Nephron (organoid): ENCODE measurements at regions not wholly inside any gene's neighbourhood (a gene's known extent, or its start where the extent isn't known, plus 50 kb on each side); places are given as distances from the start of the nearest gene placed in this dataset.
A peak's percentile ranks its signal among the peaks of the same experiment; 100 is the strongest.

Experiments used
- H3K27ac Mint-ChIP-seq, 3 experiments: 2 replicates each; pipeline ENCODE4 v1.8.0; 2020; ENCODE audit warnings: mixed read lengths in 3 of 3, mild to moderate bottlenecking in 2 of 3, moderate library complexity in 1 of 3
- H3K27me3 Mint-ChIP-seq: 2 replicates; pipeline ENCODE4 v1.8.0; 2021; ENCODE audit warnings: low read depth, mild to moderate bottlenecking, moderate library complexity, mixed read lengths
- H3K36me3 Mint-ChIP-seq: 2 replicates; pipeline ENCODE4 v1.8.0; 2020; ENCODE audit warnings: low read depth, mixed read lengths
- H3K4me1 Mint-ChIP-seq: 2 replicates; pipeline ENCODE4 v1.8.0; 2020; ENCODE audit warnings: mixed read lengths
- H3K4me3 Mint-ChIP-seq, 3 experiments: 2 replicates each; pipeline ENCODE4 v1.8.0; 2020; ENCODE audit warnings: mild to moderate bottlenecking in 3 of 3, mixed read lengths in 3 of 3, moderate library complexity in 2 of 3
- H3K9me3 Mint-ChIP-seq: 2 replicates; pipeline ENCODE4 v1.8.0; 2020; ENCODE audit warnings: mixed read lengths
- TF ChIP-seq, protein P1 (sequence below), 3 experiments: fragments of 200-600 bp; sonication (generic); IDR thresholded peaks; one replicate each; pipeline ENCODE4 v1.5.0; 2021; ENCODE audit warnings: antibody characterized with exemption in 3 of 3; ENCODE audit not compliant: unreplicated experiment in 3 of 3

DNA sequence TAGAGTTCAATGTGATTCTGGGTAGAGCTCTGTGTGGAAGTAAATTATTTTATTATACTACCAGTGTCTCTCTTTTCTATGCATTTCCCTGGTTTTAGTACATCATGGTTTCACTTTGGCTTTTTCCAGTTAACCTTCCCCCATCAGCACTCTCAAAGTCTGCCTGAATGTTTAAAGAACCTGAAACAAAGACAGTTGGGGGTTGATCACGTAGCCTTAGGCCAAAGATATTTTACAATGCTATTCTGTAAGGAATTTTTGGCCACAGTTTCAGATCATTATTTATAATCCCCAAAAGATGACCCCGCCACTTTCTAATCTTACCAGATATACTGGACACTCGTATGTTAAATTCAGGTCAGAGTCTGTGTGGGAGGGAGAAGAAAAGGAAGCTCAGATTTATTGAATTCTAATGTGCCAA is 156.3 kb upstream of the TMC3 start:
- TF ChIP-seq, protein P1, sequence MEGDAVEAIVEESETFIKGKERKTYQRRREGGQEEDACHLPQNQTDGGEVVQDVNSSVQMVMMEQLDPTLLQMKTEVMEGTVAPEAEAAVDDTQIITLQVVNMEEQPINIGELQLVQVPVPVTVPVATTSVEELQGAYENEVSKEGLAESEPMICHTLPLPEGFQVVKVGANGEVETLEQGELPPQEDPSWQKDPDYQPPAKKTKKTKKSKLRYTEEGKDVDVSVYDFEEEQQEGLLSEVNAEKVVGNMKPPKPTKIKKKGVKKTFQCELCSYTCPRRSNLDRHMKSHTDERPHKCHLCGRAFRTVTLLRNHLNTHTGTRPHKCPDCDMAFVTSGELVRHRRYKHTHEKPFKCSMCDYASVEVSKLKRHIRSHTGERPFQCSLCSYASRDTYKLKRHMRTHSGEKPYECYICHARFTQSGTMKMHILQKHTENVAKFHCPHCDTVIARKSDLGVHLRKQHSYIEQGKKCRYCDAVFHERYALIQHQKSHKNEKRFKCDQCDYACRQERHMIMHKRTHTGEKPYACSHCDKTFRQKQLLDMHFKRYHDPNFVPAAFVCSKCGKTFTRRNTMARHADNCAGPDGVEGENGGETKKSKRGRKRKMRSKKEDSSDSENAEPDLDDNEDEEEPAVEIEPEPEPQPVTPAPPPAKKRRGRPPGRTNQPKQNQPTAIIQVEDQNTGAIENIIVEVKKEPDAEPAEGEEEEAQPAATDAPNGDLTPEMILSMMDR (IDR thresholded peaks at IDR 0.05; ENCODE audit: unreplicated experiment in 3 of 3), result no peak
- H3K4me3 Mint-ChIP-seq, result peak overlapping the region; percentile 1 to 6 (median 3)
- H3K36me3 Mint-ChIP-seq, result no peaks in the 10 kb centered on the region
- peaks cover 40% of the 10 kb centered on the region for H3K4me1 Mint-ChIP-seq
- peak overlapping the region; percentile 91 to 98 (median 97) for H3K27ac Mint-ChIP-seq
- peaks cover 2% of the 10 kb centered on the region for H3K9me3 Mint-ChIP-seq
- no peaks in the 10 kb centered on the region for H3K27me3 Mint-ChIP-seq

DNA sequence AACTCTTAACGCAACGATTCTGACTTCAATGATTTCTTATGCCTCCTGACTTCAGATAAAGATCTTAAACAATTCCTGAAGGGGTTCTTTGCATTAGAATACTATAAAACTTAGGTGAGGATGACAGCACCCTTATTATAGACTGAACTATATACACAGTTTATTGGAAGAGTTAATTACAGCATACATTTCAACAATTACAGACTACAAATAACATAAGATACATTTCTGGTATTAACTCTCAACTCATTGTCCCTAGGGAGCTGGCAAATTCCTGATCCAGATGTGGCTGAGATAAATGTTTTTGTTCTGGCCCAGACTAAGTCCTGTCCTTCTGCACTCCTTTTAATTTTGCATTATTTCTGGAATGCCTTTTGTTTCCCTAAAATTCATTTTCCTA is 155.5 kb upstream of the TMC3 start:
- H3K9me3 Mint-ChIP-seq, result peaks cover 8% of the 10 kb centered on the region

DNA sequence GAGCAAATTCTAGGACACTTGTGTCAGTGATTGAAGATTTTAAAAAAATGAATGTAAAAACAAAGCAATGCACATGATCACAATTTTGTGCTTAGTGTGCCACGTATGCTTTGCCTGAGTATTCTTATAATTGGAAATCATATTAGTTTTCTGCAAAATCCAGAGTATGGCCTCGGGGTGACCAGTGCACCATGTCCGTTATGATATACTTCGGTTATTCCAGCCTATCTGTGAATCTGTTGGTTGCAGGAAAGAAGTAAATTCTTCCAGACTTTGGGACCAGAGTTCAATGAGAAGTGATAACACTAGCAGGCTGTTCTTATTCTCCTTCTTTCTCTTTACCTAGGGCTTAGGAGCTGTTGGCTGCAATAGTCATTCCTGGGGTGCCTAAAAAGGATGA is 152.0 kb upstream of the TMC3 start:
- H3K36me3 Mint-ChIP-seq, result no peaks in the 10 kb centered on the region
- TF ChIP-seq, protein P1 (IDR thresholded peaks at IDR 0.05; ENCODE audit: unreplicated experiment in 3 of 3), result no peak
- H3K27ac Mint-ChIP-seq, result no peak overlapping the region
- peaks cover 24% of the 10 kb centered on the region for H3K4me1 Mint-ChIP-seq
- no peaks in the 10 kb centered on the region for H3K27me3 Mint-ChIP-seq
- peaks cover 12% of the 10 kb centered on the region for H3K9me3 Mint-ChIP-seq
- no peak overlapping the region for H3K4me3 Mint-ChIP-seq

More for the DNA sequence above, 155.5 kb upstream of the TMC3 start:
- peaks cover 40% of the 10 kb centered on the region for H3K4me1 Mint-ChIP-seq
- H3K27ac Mint-ChIP-seq, result peak overlapping the region; percentile 91 to 98 (median 97)
- H3K36me3 Mint-ChIP-seq, result no peaks in the 10 kb centered on the region
- TF ChIP-seq, protein P1 (IDR thresholded peaks at IDR 0.05; ENCODE audit: unreplicated experiment in 3 of 3), result no peak
- H3K27me3 Mint-ChIP-seq, result no peaks in the 10 kb centered on the region
- H3K4me3 Mint-ChIP-seq, result no peak overlapping the region

DNA sequence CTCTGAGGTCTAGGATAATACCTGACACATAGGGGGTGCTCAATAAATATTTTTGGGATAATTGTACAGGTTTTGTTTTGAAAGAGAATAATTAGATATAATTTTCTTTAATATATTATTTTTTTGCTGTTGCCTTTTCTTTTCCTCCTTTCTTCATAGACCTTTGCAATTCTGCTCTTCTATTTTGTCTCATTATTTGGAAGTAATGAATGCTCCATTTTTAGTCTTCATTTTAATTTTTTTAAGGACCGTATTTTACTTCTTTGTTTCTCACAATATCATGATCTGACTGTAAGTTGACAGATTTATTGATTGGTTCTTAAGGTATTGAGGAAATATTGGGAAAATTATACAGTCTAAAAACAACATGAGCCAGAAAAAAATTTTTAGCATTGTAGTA is 150.5 kb upstream of the TMC3 start:
- Mint-ChIP-seq H3K27ac (no peak overlapping the region), H3K36me3 (no peaks in the 10 kb centered on the region), H3K4me3 (no peak overlapping the region), H3K4me1 (peaks cover 10% of the 10 kb centered on the region), H3K9me3 (peaks cover 12% of the 10 kb centered on the region), H3K27me3 (no peaks in the 10 kb centered on the region)
- TF ChIP-seq, protein P1 (IDR thresholded peaks at IDR 0.05; ENCODE audit: unreplicated experiment in 3 of 3), result no peak

DNA sequence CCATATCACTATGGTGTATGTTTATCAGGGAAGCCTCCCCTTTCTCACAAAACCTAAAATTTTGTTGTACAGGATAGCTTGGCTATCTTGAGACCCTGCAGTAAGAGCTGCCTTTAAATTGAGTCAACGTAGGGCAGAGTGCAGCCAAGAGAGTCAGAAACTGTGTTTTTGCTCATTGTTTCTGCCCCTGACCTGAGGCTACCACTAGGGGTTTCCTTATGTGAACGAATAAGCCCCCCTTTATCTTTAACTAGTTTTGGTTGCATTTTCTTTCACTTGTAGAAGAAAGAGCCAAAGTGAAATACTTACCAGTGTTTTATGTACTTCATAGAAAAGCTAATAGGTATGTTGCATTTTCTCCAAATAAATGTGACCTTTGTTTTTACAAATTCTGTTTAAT is 149.9 kb upstream of the TMC3 start:
- TF ChIP-seq, protein P1 (IDR thresholded peaks at IDR 0.05; ENCODE audit: unreplicated experiment in 3 of 3), result no peak
- Mint-ChIP-seq H3K36me3 (no peaks in the 10 kb centered on the region), H3K4me3 (no peak overlapping the region), H3K9me3 (peaks cover 12% of the 10 kb centered on the region), H3K27ac (no peak overlapping the region), H3K27me3 (no peaks in the 10 kb centered on the region), H3K4me1 (peaks cover 4% of the 10 kb centered on the region)

DNA sequence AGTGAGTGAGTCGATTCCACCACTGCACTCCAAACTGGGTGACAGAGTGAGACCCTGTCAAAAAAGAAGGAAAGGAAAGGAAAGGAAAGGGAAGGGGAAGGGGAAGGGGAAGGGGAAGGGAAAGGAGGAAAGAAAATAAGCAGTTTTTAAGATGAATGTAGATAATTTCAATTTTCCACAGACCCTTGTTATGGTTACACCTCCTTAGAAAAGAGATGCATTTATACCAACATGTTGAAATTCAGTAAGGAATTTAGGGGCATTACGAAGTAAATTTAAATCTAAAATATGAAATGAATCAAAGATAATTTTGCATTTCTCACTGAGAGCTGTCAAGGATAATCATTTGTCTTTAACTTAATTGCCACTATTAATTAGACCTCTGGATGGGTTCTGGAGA is 146.5 kb upstream of the TMC3 start:
- Mint-ChIP-seq H3K27ac (no peak overlapping the region), H3K9me3 (peaks cover 14% of the 10 kb centered on the region), H3K4me3 (no peak overlapping the region), H3K4me1 (peaks cover 9% of the 10 kb centered on the region), H3K27me3 (no peaks in the 10 kb centered on the region), H3K36me3 (no peaks in the 10 kb centered on the region)
- TF ChIP-seq, protein P1 (IDR thresholded peaks at IDR 0.05; ENCODE audit: unreplicated experiment in 3 of 3), result no peak
